ENCODE measurements at regions not wholly inside any gene's neighbourhood (a gene's known extent, or its start where the extent isn't known, plus 50 kb on each side); places are given as distances from the start of the nearest gene placed in this dataset.
"Not testable (repeated sequence)": the region's sequence is repeated elsewhere in the genome, so short reads cannot be mapped to it uniquely, and the experiment has no call there.

DNA sequence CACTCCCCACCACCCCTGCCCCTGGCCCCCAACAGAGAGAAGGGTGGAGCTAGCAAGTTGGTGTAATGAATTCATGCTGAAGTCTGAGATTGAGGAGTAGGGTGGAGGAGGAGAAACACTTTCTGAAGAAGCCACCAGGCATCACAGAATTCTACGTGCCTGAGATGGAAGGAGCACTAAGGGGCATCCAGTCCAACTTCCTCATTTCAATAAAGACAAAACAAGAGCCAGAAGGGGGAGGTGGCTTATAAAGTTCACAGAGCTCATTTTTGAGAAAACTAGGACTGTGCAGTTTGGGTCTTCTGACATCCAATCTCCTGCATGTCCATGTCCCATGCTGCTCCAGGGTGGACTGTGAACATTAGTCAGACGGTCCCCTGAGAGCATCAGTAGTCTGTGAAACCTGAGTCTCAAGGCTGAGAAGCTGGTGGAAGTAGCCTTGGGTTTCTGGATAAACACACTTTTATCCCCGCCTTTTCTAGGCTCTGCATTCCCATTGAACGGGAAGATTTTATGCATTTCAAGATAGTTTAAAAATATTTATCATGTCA, 77.7 kb downstream of the TRIM43 start:
- TF ChIP-seq, protein P1, sequence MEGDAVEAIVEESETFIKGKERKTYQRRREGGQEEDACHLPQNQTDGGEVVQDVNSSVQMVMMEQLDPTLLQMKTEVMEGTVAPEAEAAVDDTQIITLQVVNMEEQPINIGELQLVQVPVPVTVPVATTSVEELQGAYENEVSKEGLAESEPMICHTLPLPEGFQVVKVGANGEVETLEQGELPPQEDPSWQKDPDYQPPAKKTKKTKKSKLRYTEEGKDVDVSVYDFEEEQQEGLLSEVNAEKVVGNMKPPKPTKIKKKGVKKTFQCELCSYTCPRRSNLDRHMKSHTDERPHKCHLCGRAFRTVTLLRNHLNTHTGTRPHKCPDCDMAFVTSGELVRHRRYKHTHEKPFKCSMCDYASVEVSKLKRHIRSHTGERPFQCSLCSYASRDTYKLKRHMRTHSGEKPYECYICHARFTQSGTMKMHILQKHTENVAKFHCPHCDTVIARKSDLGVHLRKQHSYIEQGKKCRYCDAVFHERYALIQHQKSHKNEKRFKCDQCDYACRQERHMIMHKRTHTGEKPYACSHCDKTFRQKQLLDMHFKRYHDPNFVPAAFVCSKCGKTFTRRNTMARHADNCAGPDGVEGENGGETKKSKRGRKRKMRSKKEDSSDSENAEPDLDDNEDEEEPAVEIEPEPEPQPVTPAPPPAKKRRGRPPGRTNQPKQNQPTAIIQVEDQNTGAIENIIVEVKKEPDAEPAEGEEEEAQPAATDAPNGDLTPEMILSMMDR (conservative IDR thresholded peaks at IDR 0.05), result peak; percentile 8

DNA sequence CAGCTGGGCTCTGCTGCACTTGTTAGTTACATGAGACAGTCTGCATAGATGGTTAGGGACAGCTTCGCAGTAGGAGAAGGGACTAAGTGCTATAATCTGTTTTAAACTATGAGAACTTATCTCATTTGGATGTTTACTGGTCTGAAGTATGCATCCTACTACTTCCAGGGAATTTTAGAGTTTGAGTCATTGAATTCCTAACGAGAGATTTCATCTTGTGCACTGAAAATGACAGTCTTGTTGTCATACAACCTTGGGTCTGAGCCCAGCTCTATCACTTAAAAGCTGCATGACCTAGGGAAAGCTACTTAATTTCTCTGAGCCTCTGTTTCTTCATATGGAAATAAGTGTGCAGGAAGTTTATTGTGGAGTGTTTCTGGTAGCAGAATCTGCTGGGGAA, 78.4 kb downstream of the TRIM43 start:
- Mint-ChIP-seq H3K4me1 (ENCODE audit: unreplicated experiment) (peaks cover 19% of the 10 kb centered on the region), H3K9me3 (no peaks in the 10 kb centered on the region), H3K36me3 (no peaks in the 10 kb centered on the region)

More for the DNA sequence above, 77.7 kb downstream of the TRIM43 start:
- peaks cover 19% of the 10 kb centered on the region for H3K4me1 Mint-ChIP-seq (ENCODE audit: unreplicated experiment)
- DNase-seq (ENCODE audit: extremely low spot score, unreplicated experiment), result no peak
- H3K27me3 Mint-ChIP-seq, result peaks cover 55% of the 10 kb centered on the region
- no peak overlapping the region for H3K4me3 Mint-ChIP-seq
- no peak overlapping the region for H3K27ac Mint-ChIP-seq
- no peaks in the 10 kb centered on the region for H3K36me3 Mint-ChIP-seq
- no peaks in the 10 kb centered on the region for H3K9me3 Mint-ChIP-seq

DNA sequence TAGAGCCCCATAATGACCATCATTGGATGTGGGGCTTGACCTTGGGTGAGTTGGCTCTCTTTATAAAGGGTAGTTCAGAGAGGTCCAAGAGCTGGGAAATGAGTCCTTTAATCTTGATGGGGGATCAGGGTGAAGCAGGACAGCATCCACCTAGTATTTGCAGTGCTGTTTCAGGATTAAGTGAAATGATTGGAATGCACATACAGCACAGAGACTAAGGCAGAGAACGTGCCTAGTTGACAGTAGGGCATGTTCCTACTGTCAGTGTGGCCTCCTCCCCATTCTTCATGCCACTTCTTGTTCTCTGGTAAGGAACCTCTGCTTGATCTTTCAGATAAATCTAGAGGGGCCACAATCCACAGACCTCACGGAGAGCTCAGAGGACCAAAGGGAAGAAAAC, 78.9 kb downstream of the TRIM43 start:
- no peaks in the 10 kb centered on the region for H3K9me3 Mint-ChIP-seq
- peaks cover 57% of the 10 kb centered on the region for H3K27me3 Mint-ChIP-seq
- TF ChIP-seq, protein P1 (conservative IDR thresholded peaks at IDR 0.05), result no peak
- peaks cover 19% of the 10 kb centered on the region for H3K4me1 Mint-ChIP-seq (ENCODE audit: unreplicated experiment)
- no peak overlapping the region for H3K4me3 Mint-ChIP-seq
- no peaks in the 10 kb centered on the region for H3K36me3 Mint-ChIP-seq
- DNase-seq (ENCODE audit: extremely low spot score, unreplicated experiment), result no peak
- no peak overlapping the region for H3K27ac Mint-ChIP-seq

More for the DNA sequence above, 78.4 kb downstream of the TRIM43 start:
- Mint-ChIP-seq H3K27me3 (peaks cover 55% of the 10 kb centered on the region), H3K27ac (no peak overlapping the region), H3K4me3 (no peak overlapping the region)
- TF ChIP-seq, protein P1 (conservative IDR thresholded peaks at IDR 0.05), result no peak
- DNase-seq (ENCODE audit: extremely low spot score, unreplicated experiment), result no peak

DNA sequence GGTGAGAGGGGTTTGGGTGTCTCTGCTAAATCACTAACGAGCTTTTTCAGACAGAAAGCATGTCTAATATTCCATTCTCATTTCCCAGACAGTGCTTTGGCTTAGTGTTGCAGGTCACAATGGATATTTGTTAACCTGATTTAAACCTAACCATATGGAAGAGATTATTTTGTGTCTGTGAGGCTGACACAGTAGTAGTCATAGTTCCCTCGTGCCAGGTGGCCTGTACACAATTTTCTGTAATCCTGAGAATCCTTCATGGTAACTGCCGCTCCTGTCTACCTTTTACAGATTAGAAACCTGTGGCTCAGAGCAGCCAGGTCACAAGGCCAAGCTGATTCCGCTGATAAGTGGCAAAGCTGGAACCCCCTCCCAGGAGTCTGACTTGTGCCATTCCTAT, 79.4 kb downstream of the TRIM43 start:
- DNase-seq (ENCODE audit: extremely low spot score, unreplicated experiment); H3K27ac Mint-ChIP-seq; H3K4me3 Mint-ChIP-seq; H3K36me3 Mint-ChIP-seq; H3K9me3 Mint-ChIP-seq: not testable (repeated sequence)
- peaks cover 19% of the 10 kb centered on the region for H3K4me1 Mint-ChIP-seq (ENCODE audit: unreplicated experiment)
- peaks cover 57% of the 10 kb centered on the region for H3K27me3 Mint-ChIP-seq

DNA sequence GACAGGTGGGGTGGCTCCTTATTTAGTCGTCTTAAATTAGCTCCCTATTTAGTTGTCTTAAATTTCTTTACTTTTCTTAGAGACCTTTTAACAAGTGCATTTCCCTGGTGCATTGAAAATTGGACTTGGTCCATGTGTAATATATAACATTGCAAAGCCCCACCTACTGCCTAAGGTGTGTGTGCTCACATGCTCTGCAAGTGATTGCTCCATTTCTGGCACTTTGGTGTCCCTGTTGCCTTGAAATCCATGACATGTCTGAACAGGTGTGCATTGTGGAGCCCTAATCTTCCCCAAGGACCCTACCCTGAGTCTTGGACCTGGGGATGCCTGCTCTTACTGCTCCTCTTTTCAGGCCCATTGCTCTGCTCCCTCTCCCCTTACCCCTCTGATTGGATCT, 80.2 kb downstream of the TRIM43 start:
- H3K4me3 Mint-ChIP-seq; DNase-seq (ENCODE audit: extremely low spot score, unreplicated experiment); H3K9me3 Mint-ChIP-seq; H3K27ac Mint-ChIP-seq; H3K36me3 Mint-ChIP-seq: not testable (repeated sequence)
- Mint-ChIP-seq H3K27me3 (peaks cover 53% of the 10 kb centered on the region), H3K4me1 (ENCODE audit: unreplicated experiment) (peaks cover 19% of the 10 kb centered on the region)

DNA sequence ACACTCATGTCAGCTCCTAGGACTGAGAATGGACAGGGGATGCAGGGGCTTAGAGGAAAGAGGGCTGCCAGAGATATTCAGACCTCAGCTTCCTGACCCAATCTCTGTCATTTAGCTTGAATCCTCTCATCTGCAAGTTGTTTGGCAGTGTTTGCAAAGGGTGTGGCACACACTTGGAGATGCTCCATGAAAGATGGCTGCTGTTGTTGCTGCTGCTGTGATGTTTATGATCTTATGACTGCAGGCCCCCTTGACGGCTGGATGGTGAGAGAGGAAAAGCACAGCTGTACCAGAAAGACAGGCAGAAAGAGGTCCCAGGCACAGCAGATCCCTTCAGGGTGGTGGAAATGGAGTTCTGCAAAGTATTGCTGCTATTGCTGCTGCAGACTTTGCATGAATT, 80.7 kb downstream of the TRIM43 start:
- not testable (repeated sequence) for H3K36me3 Mint-ChIP-seq; H3K9me3 Mint-ChIP-seq; H3K27ac Mint-ChIP-seq; H3K4me3 Mint-ChIP-seq; DNase-seq (ENCODE audit: extremely low spot score, unreplicated experiment)
- Mint-ChIP-seq H3K27me3 (peaks cover 52% of the 10 kb centered on the region), H3K4me1 (ENCODE audit: unreplicated experiment) (peaks cover 19% of the 10 kb centered on the region)

DNA sequence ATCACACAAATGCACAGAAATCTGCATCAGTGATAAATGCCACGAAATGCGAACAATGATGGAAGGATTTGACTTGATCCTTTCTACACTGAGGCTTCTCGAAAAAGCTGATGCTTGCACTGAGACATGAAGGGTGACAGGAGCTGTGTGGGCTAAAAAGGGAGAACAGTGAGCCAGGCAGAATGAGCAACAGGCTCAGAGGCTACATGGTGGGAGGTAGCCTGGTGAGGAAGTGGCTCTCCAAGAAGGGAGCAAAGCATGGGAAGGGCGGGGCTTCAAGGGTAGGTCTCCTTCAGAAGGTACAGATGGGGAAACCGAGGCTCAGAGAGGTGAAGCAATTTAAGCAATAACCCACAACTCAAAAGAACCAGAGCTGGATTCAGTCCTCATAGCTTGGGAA, 82.4 kb downstream of the TRIM43 start:
- no peaks in the 10 kb centered on the region for H3K36me3 Mint-ChIP-seq
- H3K4me3 Mint-ChIP-seq, result no peak overlapping the region
- DNase-seq (ENCODE audit: extremely low spot score, unreplicated experiment), result no peak
- no peak overlapping the region for H3K27ac Mint-ChIP-seq
- peaks cover 49% of the 10 kb centered on the region for H3K27me3 Mint-ChIP-seq
- TF ChIP-seq, protein P1 (conservative IDR thresholded peaks at IDR 0.05), result no peak
- H3K4me1 Mint-ChIP-seq (ENCODE audit: unreplicated experiment), result peaks cover 14% of the 10 kb centered on the region
- no peaks in the 10 kb centered on the region for H3K9me3 Mint-ChIP-seq

DNA sequence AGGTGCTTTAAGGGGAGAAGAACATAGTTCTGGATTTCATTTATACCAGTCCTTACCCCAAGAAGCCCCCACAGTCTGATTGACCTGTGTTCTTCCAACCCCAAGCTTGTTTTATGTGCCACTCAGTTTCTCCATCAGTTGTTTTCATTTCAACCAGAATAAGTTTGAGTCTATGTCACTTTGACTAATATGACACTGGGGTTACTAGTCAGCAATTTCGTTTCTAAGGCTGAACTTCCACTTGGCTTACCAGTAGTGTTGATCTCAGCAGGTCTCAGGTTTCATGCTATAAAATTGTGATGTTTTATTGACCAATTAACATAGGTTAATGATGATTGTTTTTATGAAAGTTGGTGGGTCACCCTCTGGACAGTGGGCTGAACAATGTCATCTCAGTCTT, 84.8 kb downstream of the TRIM43 start:
- peaks cover 53% of the 10 kb centered on the region for H3K27me3 Mint-ChIP-seq
- H3K36me3 Mint-ChIP-seq; H3K4me1 Mint-ChIP-seq (ENCODE audit: unreplicated experiment); H3K4me3 Mint-ChIP-seq; DNase-seq (ENCODE audit: extremely low spot score, unreplicated experiment); H3K9me3 Mint-ChIP-seq; H3K27ac Mint-ChIP-seq: not testable (repeated sequence)
